HEK293 (cell line): ENCODE measurements at regions not wholly inside any gene's neighbourhood (a gene's known extent, or its start where the extent isn't known, plus 50 kb on each side); places are given as distances from the start of the nearest gene placed in this dataset.

Experiments used
- REST ChIP-seq: fragments of 450-650 bp; formaldehyde crosslinking; IDR thresholded peaks from 2 replicates; pipeline ENCODE4 v1.5.1; 2016; ENCODE audit warnings: missing biosample characterization, missing genetic modification characterization
- SP3 ChIP-seq: fragments of 450-650 bp; formaldehyde crosslinking; IDR thresholded peaks from 2 replicates; pipeline ENCODE4 v1.5.1; 2016; ENCODE audit warnings: missing biosample characterization, missing genetic modification characterization
- ZFP41 ChIP-seq: fragments of 450-650 bp; formaldehyde crosslinking; IDR thresholded peaks from 2 replicates; pipeline ENCODE4 v1.5.1; 2016; ENCODE audit warnings: missing biosample characterization, missing genetic modification characterization, borderline replicate concordance
- ZNF423 ChIP-seq: fragments of 450-650 bp; formaldehyde crosslinking; IDR thresholded peaks from 2 replicates; pipeline ENCODE4 v1.5.1; 2016; ENCODE audit warnings: missing biosample characterization, missing genetic modification characterization
- ZNF624 ChIP-seq: fragments of 450-650 bp; formaldehyde crosslinking; IDR thresholded peaks from 2 replicates; pipeline ENCODE4 v1.5.1; 2017; ENCODE audit warnings: missing biosample characterization, missing genetic modification characterization
- ZNF639 ChIP-seq: fragments of 450-650 bp; formaldehyde crosslinking; IDR thresholded peaks from 2 replicates; pipeline ENCODE4 v1.5.1; 2016; ENCODE audit warnings: missing biosample characterization, missing genetic modification characterization
- ZNF843 ChIP-seq: fragments of 450-650 bp; formaldehyde crosslinking; IDR thresholded peaks from 2 replicates; pipeline ENCODE4 v1.5.1; 2016; ENCODE audit warnings: missing biosample characterization, missing genetic modification characterization
- TF ChIP-seq, protein P1 (sequence below): fragments of 450-650 bp; formaldehyde crosslinking; IDR thresholded peaks from 2 replicates; pipeline ENCODE4 v1.5.1; 2016; ENCODE audit warnings: missing biosample characterization, missing genetic modification characterization
- TF ChIP-seq, protein P2 (sequence below): fragments of 450-650 bp; formaldehyde crosslinking; IDR thresholded peaks from 2 replicates; pipeline ENCODE4; 2016; ENCODE audit warnings: missing biosample characterization, missing genetic modification characterization
- TF ChIP-seq, protein P3 (sequence below): sonication (generic); formaldehyde crosslinking; IDR thresholded peaks from 2 replicates; pipeline ENCODE4 v1.8.1; 2022; ENCODE audit warnings: mild to moderate bottlenecking, moderate library complexity, missing genetic modification reagents
- TF ChIP-seq, protein P4 (sequence below): fragments of 450-650 bp; formaldehyde crosslinking; IDR thresholded peaks from 2 replicates; pipeline ENCODE4 v1.5.1; 2016; ENCODE audit warnings: missing biosample characterization, missing genetic modification characterization

GRCh38 chr4:124178449-124179021 is 534.0 kb downstream of the ANKRD50 start:
- TF ChIP-seq, protein P1, sequence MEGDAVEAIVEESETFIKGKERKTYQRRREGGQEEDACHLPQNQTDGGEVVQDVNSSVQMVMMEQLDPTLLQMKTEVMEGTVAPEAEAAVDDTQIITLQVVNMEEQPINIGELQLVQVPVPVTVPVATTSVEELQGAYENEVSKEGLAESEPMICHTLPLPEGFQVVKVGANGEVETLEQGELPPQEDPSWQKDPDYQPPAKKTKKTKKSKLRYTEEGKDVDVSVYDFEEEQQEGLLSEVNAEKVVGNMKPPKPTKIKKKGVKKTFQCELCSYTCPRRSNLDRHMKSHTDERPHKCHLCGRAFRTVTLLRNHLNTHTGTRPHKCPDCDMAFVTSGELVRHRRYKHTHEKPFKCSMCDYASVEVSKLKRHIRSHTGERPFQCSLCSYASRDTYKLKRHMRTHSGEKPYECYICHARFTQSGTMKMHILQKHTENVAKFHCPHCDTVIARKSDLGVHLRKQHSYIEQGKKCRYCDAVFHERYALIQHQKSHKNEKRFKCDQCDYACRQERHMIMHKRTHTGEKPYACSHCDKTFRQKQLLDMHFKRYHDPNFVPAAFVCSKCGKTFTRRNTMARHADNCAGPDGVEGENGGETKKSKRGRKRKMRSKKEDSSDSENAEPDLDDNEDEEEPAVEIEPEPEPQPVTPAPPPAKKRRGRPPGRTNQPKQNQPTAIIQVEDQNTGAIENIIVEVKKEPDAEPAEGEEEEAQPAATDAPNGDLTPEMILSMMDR (tag by site-specific recombination), result no peak
- TF ChIP-seq SP3 (tag by site-specific recombination) (no peak), REST (no peak), ZNF639 (tag by site-specific recombination) (no peak), ZNF624 (tag by site-specific recombination) (no peak), ZNF843 (tag by site-specific recombination) (no peak), ZFP41 (tag by site-specific recombination) (no peak), ZNF423 (no peak)
- TF ChIP-seq, protein P2, sequence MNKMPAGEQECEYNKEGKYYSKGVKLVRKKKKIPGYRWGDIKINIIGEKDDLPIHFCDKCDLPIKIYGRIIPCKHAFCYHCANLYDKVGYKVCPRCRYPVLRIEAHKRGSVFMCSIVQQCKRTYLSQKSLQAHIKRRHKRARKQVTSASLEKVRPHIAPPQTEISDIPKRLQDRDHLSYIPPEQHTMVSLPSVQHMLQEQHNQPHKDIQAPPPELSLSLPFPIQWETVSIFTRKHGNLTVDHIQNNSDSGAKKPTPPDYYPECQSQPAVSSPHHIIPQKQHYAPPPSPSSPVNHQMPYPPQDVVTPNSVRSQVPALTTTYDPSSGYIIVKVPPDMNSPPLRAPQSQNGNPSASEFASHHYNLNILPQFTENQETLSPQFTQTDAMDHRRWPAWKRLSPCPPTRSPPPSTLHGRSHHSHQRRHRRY (tag by site-specific recombination), result no peak
- TF ChIP-seq, protein P3, sequence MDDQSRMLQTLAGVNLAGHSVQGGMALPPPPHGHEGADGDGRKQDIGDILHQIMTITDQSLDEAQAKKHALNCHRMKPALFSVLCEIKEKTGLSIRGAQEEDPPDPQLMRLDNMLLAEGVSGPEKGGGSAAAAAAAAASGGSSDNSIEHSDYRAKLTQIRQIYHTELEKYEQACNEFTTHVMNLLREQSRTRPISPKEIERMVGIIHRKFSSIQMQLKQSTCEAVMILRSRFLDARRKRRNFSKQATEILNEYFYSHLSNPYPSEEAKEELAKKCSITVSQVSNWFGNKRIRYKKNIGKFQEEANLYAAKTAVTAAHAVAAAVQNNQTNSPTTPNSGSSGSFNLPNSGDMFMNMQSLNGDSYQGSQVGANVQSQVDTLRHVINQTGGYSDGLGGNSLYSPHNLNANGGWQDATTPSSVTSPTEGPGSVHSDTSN (CRISPR knock-in tag), result no peak
- TF ChIP-seq, protein P4, sequence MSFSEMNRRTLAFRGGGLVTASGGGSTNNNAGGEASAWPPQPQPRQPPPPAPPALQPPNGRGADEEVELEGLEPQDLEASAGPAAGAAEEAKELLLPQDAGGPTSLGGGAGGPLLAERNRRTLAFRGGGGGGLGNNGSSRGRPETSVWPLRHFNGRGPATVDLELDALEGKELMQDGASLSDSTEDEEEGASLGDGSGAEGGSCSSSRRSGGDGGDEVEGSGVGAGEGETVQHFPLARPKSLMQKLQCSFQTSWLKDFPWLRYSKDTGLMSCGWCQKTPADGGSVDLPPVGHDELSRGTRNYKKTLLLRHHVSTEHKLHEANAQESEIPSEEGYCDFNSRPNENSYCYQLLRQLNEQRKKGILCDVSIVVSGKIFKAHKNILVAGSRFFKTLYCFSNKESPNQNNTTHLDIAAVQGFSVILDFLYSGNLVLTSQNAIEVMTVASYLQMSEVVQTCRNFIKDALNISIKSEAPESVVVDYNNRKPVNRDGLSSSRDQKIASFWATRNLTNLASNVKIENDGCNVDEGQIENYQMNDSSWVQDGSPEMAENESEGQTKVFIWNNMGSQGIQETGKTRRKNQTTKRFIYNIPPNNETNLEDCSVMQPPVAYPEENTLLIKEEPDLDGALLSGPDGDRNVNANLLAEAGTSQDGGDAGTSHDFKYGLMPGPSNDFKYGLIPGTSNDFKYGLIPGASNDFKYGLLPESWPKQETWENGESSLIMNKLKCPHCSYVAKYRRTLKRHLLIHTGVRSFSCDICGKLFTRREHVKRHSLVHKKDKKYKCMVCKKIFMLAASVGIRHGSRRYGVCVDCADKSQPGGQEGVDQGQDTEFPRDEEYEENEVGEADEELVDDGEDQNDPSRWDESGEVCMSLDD (tag by site-specific recombination), result no peak
